ENCODE measurements at regions not wholly inside any gene's neighbourhood (a gene's known extent, or its start where the extent isn't known, plus 50 kb on each side); places are given as distances from the start of the nearest gene placed in this dataset.

DNA sequence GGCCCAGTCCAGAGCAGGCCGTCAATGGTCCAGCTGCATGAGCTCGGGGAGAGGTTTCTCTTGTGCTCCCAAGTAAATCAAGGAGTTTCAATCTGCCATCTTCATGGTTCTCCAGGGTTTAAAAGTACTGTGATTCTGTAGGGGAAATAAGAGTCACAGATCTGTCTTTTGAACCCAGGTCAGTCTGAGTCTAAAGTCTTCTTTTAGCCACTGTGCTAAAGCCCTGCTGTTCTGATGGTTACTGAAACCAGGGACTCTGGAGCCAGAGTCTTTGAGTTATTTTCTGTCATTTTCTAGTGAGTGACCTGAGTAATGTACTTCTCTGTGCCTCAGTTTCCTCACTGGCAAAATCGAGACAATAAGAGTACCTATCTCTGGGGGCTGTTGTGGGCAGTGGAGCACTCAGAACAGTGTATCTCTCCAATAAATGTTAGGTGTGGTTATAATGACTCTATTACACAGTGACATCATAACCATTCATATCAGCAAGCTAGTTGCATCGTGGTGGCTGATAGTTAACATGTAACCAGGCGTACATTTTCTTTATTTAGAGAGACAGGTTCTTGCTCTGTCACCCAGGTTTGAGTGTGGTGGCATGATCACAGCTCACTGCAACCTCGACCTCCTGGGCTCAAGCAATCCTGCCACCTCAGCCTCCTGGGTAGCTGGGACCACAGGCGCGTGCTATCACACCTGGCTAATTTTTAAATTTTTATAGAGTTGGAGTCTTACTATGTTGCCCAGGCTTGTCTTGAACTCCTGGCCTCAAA is 74.6 kb upstream of the KCNG1 start:
- TF ChIP-seq CTCF (IDR thresholded peaks at IDR 0.05) = no peak
- TF ChIP-seq EZH2 (IDR thresholded peaks at IDR 0.05; ENCODE audit: borderline replicate concordance, insufficient read depth, low read depth, low read length, poor library complexity, severe bottlenecking) = no peak
